ENCODE measurements at regions not wholly inside any gene's neighbourhood (a gene's known extent, or its start where the extent isn't known, plus 50 kb on each side); places are given as distances from the start of the nearest gene placed in this dataset.
"Not testable (repeated sequence)": the region's sequence is repeated elsewhere in the genome, so short reads cannot be mapped to it uniquely, and the experiment has no call there.

- Histone ChIP-seq H3K36me3 (ENCODE audit: control insufficient read depth, insufficient read depth, low read length) (no peaks in the 10 kb centered on the region), H3K4me3 (ENCODE audit: low read depth, low read length) (no peak overlapping the region), H3K9me3 (ENCODE audit: control insufficient read depth, low read length) (no peaks in the 10 kb centered on the region), H3K27me3 (ENCODE audit: control insufficient read depth, insufficient read depth, low read length) (no peaks in the 10 kb centered on the region), H3K4me2 (ENCODE audit: low read length) (no peak overlapping the region), H3K79me2 (no peaks in the 10 kb centered on the region), H3K4me1 (peaks cover 4% of the 10 kb centered on the region), H2AFZ (no peak overlapping the region), H3K27ac (no peak overlapping the region), H3K9ac (no peak overlapping the region)
- no peak for TF ChIP-seq CTCF (IDR thresholded peaks at IDR 0.05)
These were observed 136.2 kb upstream of the MED14 start for GRCh38 chrX:40871385-40872082.

GRCh38 chrX:40872351-40872750 lies 137.0 kb upstream of the MED14 start:
- no peak overlapping the region for H2AFZ ChIP-seq
- H3K27me3 ChIP-seq (ENCODE audit: control insufficient read depth, insufficient read depth, low read length) = no peaks in the 10 kb centered on the region
- no peak for TF ChIP-seq CTCF (IDR thresholded peaks at IDR 0.05)
- no peak overlapping the region for H3K4me3 ChIP-seq (ENCODE audit: low read depth, low read length)
- H3K4me2 ChIP-seq (ENCODE audit: low read length) = no peak overlapping the region
- no peaks in the 10 kb centered on the region for H3K79me2 ChIP-seq
- no peak overlapping the region for H3K27ac ChIP-seq
- no peaks in the 10 kb centered on the region for H3K9me3 ChIP-seq (ENCODE audit: control insufficient read depth, low read length)
- H3K4me1 ChIP-seq = no peaks in the 10 kb centered on the region
- H3K36me3 ChIP-seq (ENCODE audit: control insufficient read depth, insufficient read depth, low read length) = no peaks in the 10 kb centered on the region
- H3K9ac ChIP-seq = no peak overlapping the region

GRCh38 chrX:40875476-40875875 lies 140.1 kb upstream of the MED14 start:
- H3K36me3 ChIP-seq (ENCODE audit: control insufficient read depth, insufficient read depth, low read length) = no peaks in the 10 kb centered on the region
- no peak overlapping the region for H3K9ac ChIP-seq
- H3K27me3 ChIP-seq (ENCODE audit: control insufficient read depth, insufficient read depth, low read length) = no peaks in the 10 kb centered on the region
- H2AFZ ChIP-seq = no peak overlapping the region
- H3K4me3 ChIP-seq (ENCODE audit: low read depth, low read length) = no peak overlapping the region
- no peak for TF ChIP-seq CTCF (IDR thresholded peaks at IDR 0.05)
- no peaks in the 10 kb centered on the region for H3K9me3 ChIP-seq (ENCODE audit: control insufficient read depth, low read length)
- no peak overlapping the region for H3K4me2 ChIP-seq (ENCODE audit: low read length)
- H3K4me1 ChIP-seq = no peaks in the 10 kb centered on the region
- no peak overlapping the region for H3K27ac ChIP-seq
- H3K79me2 ChIP-seq = no peaks in the 10 kb centered on the region

DNA sequence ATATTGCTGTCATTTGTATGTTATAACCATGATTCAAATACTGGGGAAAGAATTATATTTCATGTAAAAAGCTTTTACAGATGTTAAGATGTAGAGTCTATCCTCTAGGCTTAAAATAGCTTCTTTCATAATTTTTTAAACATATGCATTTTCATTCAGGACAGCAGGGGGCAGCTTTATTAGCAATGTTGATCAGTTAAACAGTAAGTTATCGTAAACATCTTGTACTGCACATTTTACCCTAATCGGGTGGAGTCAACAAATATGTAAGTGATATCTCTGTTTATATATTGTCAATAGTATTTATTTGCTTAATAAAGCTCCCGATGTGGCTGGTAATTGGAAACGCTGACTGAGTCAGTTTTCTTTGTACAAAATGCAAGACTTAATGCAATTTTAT lies 142.5 kb upstream of the MED14 start:
- H3K4me1 ChIP-seq = no peaks in the 10 kb centered on the region
- H3K9ac ChIP-seq = no peak overlapping the region
- peak overlapping the region; percentile 3 for H3K4me2 ChIP-seq (ENCODE audit: low read length)
- H3K9me3 ChIP-seq (ENCODE audit: control insufficient read depth, low read length) = no peaks in the 10 kb centered on the region
- no peaks in the 10 kb centered on the region for H3K79me2 ChIP-seq
- peak overlapping the region; percentile 46 for H2AFZ ChIP-seq
- TF ChIP-seq CTCF (IDR thresholded peaks at IDR 0.05) = peak; percentile 43
- H3K27me3 ChIP-seq (ENCODE audit: control insufficient read depth, insufficient read depth, low read length) = no peaks in the 10 kb centered on the region
- no peaks in the 10 kb centered on the region for H3K36me3 ChIP-seq (ENCODE audit: control insufficient read depth, insufficient read depth, low read length)
- H3K27ac ChIP-seq = no peak overlapping the region
- no peak overlapping the region for H3K4me3 ChIP-seq (ENCODE audit: low read depth, low read length)

DNA sequence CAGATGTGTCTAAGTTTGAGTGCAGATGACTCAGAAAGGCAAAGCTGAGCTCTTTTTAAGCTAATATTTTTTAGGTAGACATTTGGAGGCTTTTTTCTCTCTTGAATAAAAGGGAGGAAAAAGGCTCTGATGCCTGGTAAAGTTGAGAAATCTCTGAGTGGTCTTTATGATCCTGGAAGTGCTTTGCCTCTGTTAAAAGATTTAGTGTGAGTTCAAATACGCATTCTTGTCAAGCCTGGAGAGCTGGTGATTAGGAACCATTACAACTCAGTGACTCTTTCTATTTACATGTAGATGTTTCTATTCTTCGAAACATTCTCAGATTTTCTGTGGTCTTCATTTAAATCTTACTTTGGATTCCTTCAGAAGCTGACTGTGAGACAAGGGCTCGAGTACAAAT lies 143.4 kb upstream of the MED14 start:
- no peaks in the 10 kb centered on the region for H3K79me2 ChIP-seq
- no peak for TF ChIP-seq CTCF (IDR thresholded peaks at IDR 0.05)
- no peak overlapping the region for H3K9ac ChIP-seq
- no peaks in the 10 kb centered on the region for H3K27me3 ChIP-seq (ENCODE audit: control insufficient read depth, insufficient read depth, low read length)
- H3K4me2 ChIP-seq (ENCODE audit: low read length) = no peak overlapping the region
- H3K9me3 ChIP-seq (ENCODE audit: control insufficient read depth, low read length) = no peaks in the 10 kb centered on the region
- H3K36me3 ChIP-seq (ENCODE audit: control insufficient read depth, insufficient read depth, low read length) = no peaks in the 10 kb centered on the region
- H3K4me1 ChIP-seq = no peaks in the 10 kb centered on the region
- no peak overlapping the region for H3K27ac ChIP-seq
- no peak overlapping the region for H2AFZ ChIP-seq
- no peak overlapping the region for H3K4me3 ChIP-seq (ENCODE audit: low read depth, low read length)

DNA sequence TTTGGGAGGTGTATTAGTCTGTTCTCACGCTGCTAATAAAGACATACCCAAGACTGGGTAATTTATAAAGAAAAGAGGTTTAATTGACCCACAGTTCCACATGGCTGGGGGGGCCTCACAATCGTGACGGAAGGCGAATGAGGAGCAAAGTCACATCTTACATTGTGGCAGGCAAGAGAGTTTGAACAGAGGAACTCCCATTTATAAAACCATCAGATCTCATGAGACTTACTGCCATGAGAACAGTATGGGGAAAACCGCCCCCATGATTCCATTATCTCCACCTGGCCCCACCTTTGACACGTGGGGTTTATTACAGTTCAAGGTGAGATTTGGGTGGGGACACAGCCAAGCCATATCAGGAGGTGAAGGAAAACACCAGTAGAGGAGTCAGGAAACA lies 143.8 kb upstream of the MED14 start:
- H3K4me1 ChIP-seq; H2AFZ ChIP-seq; H3K4me2 ChIP-seq (ENCODE audit: low read length); H3K27ac ChIP-seq; H3K79me2 ChIP-seq; H3K9me3 ChIP-seq (ENCODE audit: control insufficient read depth, low read length); H3K4me3 ChIP-seq (ENCODE audit: low read depth, low read length); H3K27me3 ChIP-seq (ENCODE audit: control insufficient read depth, insufficient read depth, low read length); H3K9ac ChIP-seq; H3K36me3 ChIP-seq (ENCODE audit: control insufficient read depth, insufficient read depth, low read length): not testable (repeated sequence)

Measured in parathyroid adenoma (tissue), 2 donors.